ENCODE measurements at regions not wholly inside any gene's neighbourhood (a gene's known extent, or its start where the extent isn't known, plus 50 kb on each side); places are given as distances from the start of the nearest gene placed in this dataset.
A peak's percentile ranks its signal among the peaks of the same experiment; 100 is the strongest.

- no peak for TF ChIP-seq POLR2A (IDR thresholded peaks at IDR 0.05)
- TF ChIP-seq EP300 (IDR thresholded peaks at IDR 0.05) = no peak
- H3K27me3 ChIP-seq = no peaks in the 10 kb centered on the region
- H3K4me3 ChIP-seq = no peak overlapping the region
- H3K4me1 ChIP-seq = peaks cover 8% of the 10 kb centered on the region
- DNase-seq (ENCODE audit: low spot score in 2 of 2) = peak in 1 of 2 donors; percentile 65
- H3K9me3 ChIP-seq = no peaks in the 10 kb centered on the region
- no peaks in the 10 kb centered on the region for H3K36me3 ChIP-seq
- 30% methylated on average over 4 of the region's 5 CpGs for WGBS
- H3K27ac ChIP-seq = peak overlapping the region; percentile 80
Measured at GRCh38 chr12:107349008-107349747, 255.8 kb upstream of the CRY1 start.

- no peak for DNase-seq (ENCODE audit: low spot score in 2 of 2)
- H3K4me3 ChIP-seq = no peak overlapping the region
- H3K27me3 ChIP-seq = no peaks in the 10 kb centered on the region
- no peak overlapping the region for H3K27ac ChIP-seq
- no peaks in the 10 kb centered on the region for H3K9me3 ChIP-seq
- 43% methylated on average over 2 of the region's 2 CpGs for WGBS
- no peaks in the 10 kb centered on the region for H3K36me3 ChIP-seq
- peaks cover 8% of the 10 kb centered on the region for H3K4me1 ChIP-seq
- no peak for TF ChIP-seq CTCF (IDR thresholded peaks at IDR 0.05)
- no peak for TF ChIP-seq POLR2AphosphoS5 (IDR thresholded peaks at IDR 0.05)
- TF ChIP-seq EP300 (IDR thresholded peaks at IDR 0.05) = no peak
- no peak for TF ChIP-seq POLR2A (IDR thresholded peaks at IDR 0.05)
Measured at GRCh38 chr12:107349839-107350238, 256.5 kb upstream of the CRY1 start.

GRCh38 chr12:107351109-107351508, 257.8 kb upstream of the CRY1 start:
- no peak overlapping the region for H3K4me3 ChIP-seq
- H3K9me3 ChIP-seq = no peaks in the 10 kb centered on the region
- no peaks in the 10 kb centered on the region for H3K27me3 ChIP-seq
- TF ChIP-seq EP300 (IDR thresholded peaks at IDR 0.05) (no peak), CTCF (IDR thresholded peaks at IDR 0.05) (no peak), POLR2AphosphoS5 (IDR thresholded peaks at IDR 0.05) (no peak), POLR2A (IDR thresholded peaks at IDR 0.05) (no peak)
- DNase-seq (ENCODE audit: low spot score in 2 of 2) = no peak
- H3K4me1 ChIP-seq = peaks cover 8% of the 10 kb centered on the region
- no peaks in the 10 kb centered on the region for H3K36me3 ChIP-seq
- no peak overlapping the region for H3K27ac ChIP-seq
- WGBS = 78% methylated on average over 3 of the region's 3 CpGs

- no peak for TF ChIP-seq CTCF (IDR thresholded peaks at IDR 0.05)
- TF ChIP-seq POLR2AphosphoS5 (IDR thresholded peaks at IDR 0.05) = no peak
- no peak for TF ChIP-seq POLR2A (IDR thresholded peaks at IDR 0.05)
- TF ChIP-seq EP300 (IDR thresholded peaks at IDR 0.05) = no peak
- Histone ChIP-seq H3K4me1 (peaks cover 8% of the 10 kb centered on the region), H3K9me3 (no peaks in the 10 kb centered on the region)
Measured at GRCh38 chr12:107351713-107352112, 258.4 kb upstream of the CRY1 start.

GRCh38 chr12:107352347-107353081, 259.2 kb upstream of the CRY1 start:
- 44% methylated on average over 2 of the region's 2 CpGs for WGBS
- H3K4me1 ChIP-seq = peaks cover 8% of the 10 kb centered on the region
- no peak overlapping the region for H3K4me3 ChIP-seq
- H3K9me3 ChIP-seq = no peaks in the 10 kb centered on the region
- H3K27me3 ChIP-seq = no peaks in the 10 kb centered on the region
- no peak overlapping the region for H3K27ac ChIP-seq
- DNase-seq (ENCODE audit: low spot score in 2 of 2) = no peak
- H3K36me3 ChIP-seq = no peaks in the 10 kb centered on the region
- no peak for TF ChIP-seq POLR2AphosphoS5 (IDR thresholded peaks at IDR 0.05)
- TF ChIP-seq EP300 (IDR thresholded peaks at IDR 0.05) = no peak
- TF ChIP-seq CTCF (IDR thresholded peaks at IDR 0.05) = no peak
- no peak for TF ChIP-seq POLR2A (IDR thresholded peaks at IDR 0.05)

More at GRCh38 chr12:107351713-107352112, 258.4 kb upstream of the CRY1 start:
- no peaks in the 10 kb centered on the region for H3K36me3 ChIP-seq
- DNase-seq (ENCODE audit: low spot score in 2 of 2) = no peak
- no peak overlapping the region for H3K27ac ChIP-seq
- H3K4me3 ChIP-seq = no peak overlapping the region
- no peaks in the 10 kb centered on the region for H3K27me3 ChIP-seq
